Mesothelial cell of epicardium (in vitro differentiated cells): ENCODE measurements at regions not wholly inside any gene's neighbourhood (a gene's known extent, or its start where the extent isn't known, plus 50 kb on each side); places are given as distances from the start of the nearest gene placed in this dataset.
"Not testable (repeated sequence)": the region's sequence is repeated elsewhere in the genome, so short reads cannot be mapped to it uniquely, and the experiment has no call there.

ENCODE experiments used
- DNase-seq, 2 experiments: peaks; one replicate each; pipeline ENCODE4 v3.0.0; 2021; ENCODE audit warnings: low spot score in 2 of 2; ENCODE audit not compliant: unreplicated experiment in 2 of 2
- H3K27ac Mint-ChIP-seq: 2 replicates; pipeline ENCODE4 v1.8.0; 2021; ENCODE audit warnings: mixed read lengths
- H3K27me3 Mint-ChIP-seq: 2 replicates; pipeline ENCODE4 v1.8.0; 2021; ENCODE audit warnings: low read depth, mixed read lengths
- H3K36me3 Mint-ChIP-seq: 2 replicates; pipeline ENCODE4 v1.8.0; 2021; ENCODE audit warnings: mixed read lengths
- H3K4me1 Mint-ChIP-seq: 2 replicates; pipeline ENCODE4 v1.8.0; 2021; ENCODE audit warnings: mixed read lengths
- H3K4me3 Mint-ChIP-seq: 2 replicates; pipeline ENCODE4 v1.8.0; 2021; ENCODE audit warnings: mild to moderate bottlenecking, moderate library complexity, mixed read lengths
- H3K9me3 Mint-ChIP-seq: 2 replicates; pipeline ENCODE4 v1.8.0; 2021; ENCODE audit warnings: mixed read lengths
- CTCF ChIP-seq: fragments of 200-600 bp; sonication (generic); IDR thresholded peaks from one replicate; pipeline ENCODE4 v1.5.0; 2021; ENCODE audit warnings: antibody characterized with exemption; ENCODE audit not compliant: unreplicated experiment

- TF ChIP-seq CTCF, result no peak
- H3K27ac Mint-ChIP-seq, result no peak overlapping the region
These were observed 377.1 kb upstream of the RGS6 start for GRCh38 chr14:71554959-71555612.

GRCh38 chr14:71555654-71556559 is 376.3 kb upstream of the RGS6 start:
- Mint-ChIP-seq H3K9me3 (peaks cover 7% of the 10 kb centered on the region), H3K4me1 (peaks cover 7% of the 10 kb centered on the region), H3K4me3 (no peak overlapping the region), H3K36me3 (no peaks in the 10 kb centered on the region), H3K27ac (no peak overlapping the region), H3K27me3 (no peaks in the 10 kb centered on the region)
- no peak for DNase-seq
- TF ChIP-seq CTCF, result no peak

More at GRCh38 chr14:71554959-71555612, 377.1 kb upstream of the RGS6 start:
- H3K4me3 Mint-ChIP-seq, result no peak overlapping the region
- H3K36me3 Mint-ChIP-seq, result no peaks in the 10 kb centered on the region
- no peak for DNase-seq
- H3K27me3 Mint-ChIP-seq, result no peaks in the 10 kb centered on the region
- H3K4me1 Mint-ChIP-seq, result peaks cover 7% of the 10 kb centered on the region
- peaks cover 7% of the 10 kb centered on the region for H3K9me3 Mint-ChIP-seq

DNA sequence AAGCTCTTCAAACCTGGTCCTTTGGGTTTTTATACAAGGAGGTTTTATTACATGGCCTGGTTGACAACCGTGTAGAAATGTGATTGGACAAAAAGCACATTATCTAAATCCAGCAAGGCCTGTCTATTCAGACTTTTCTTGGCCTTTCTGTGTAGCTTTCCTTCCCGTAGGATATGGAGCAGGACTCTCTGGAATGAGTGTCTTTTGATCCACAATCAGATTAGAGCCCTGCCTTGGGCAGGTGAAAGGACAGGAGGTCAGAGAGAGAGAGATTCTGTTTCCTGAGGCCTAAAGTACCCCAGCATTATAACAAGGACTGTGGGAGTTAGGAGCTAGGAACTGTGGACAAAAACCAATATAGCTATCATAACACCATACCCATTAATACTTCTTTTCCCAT is 375.5 kb upstream of the RGS6 start:
- H3K4me1 Mint-ChIP-seq, result peaks cover 6% of the 10 kb centered on the region
- no peak for DNase-seq
- TF ChIP-seq CTCF, result no peak
- H3K9me3 Mint-ChIP-seq, result peaks cover 7% of the 10 kb centered on the region
- H3K4me3 Mint-ChIP-seq, result no peak overlapping the region
- H3K27ac Mint-ChIP-seq, result no peak overlapping the region
- no peaks in the 10 kb centered on the region for H3K36me3 Mint-ChIP-seq
- no peaks in the 10 kb centered on the region for H3K27me3 Mint-ChIP-seq

DNA sequence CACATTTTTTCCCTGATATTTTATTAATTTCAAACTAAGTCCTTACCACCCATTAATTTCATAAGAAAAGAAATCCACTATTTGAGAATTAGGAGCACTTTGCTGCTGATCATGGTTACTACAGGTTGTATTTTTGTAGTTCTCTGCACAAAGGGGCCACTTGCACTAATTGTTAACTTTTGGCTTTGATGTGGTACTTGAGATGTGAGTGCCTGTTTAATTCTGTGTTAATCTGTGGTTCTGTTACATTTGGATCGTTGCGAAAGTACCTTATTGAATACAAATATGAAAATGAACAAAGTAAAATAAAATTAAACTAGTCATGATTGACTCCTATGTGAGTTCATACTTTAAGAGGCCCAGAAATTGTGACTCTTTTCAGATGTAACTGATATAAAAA is 374.9 kb upstream of the RGS6 start:
- no peak overlapping the region for H3K4me3 Mint-ChIP-seq
- H3K4me1 Mint-ChIP-seq, result peaks cover 6% of the 10 kb centered on the region
- no peaks in the 10 kb centered on the region for H3K27me3 Mint-ChIP-seq
- H3K9me3 Mint-ChIP-seq, result peaks cover 7% of the 10 kb centered on the region
- no peak for TF ChIP-seq CTCF
- no peak for DNase-seq
- H3K36me3 Mint-ChIP-seq, result no peaks in the 10 kb centered on the region
- H3K27ac Mint-ChIP-seq, result no peak overlapping the region

- not testable (repeated sequence) for H3K27me3 Mint-ChIP-seq, H3K9me3 Mint-ChIP-seq, DNase-seq, H3K36me3 Mint-ChIP-seq, H3K27ac Mint-ChIP-seq, H3K4me3 Mint-ChIP-seq, H3K4me1 Mint-ChIP-seq
These were observed 373.3 kb upstream of the RGS6 start for GRCh38 chr14:71558943-71559342.

DNA sequence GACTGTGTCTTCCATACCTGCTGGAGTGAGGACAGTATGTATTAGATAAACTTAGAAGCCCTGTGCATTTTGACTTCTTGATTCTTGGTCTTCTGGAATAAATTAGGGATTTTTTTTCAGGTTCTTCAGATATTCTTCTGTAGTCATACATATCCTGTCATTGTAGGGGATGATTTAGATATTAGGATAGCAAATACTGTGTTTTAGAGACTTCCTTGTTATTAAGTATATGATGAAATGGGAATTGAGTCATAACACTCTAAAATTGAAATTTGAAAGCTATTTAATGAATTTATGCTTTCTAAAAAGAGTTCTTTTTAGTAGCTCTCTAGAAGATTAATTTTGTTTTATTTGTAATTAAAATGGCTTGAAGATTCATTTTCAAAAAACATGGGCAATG is 371.5 kb upstream of the RGS6 start:
- Mint-ChIP-seq H3K9me3 (no peaks in the 10 kb centered on the region), H3K27me3 (no peaks in the 10 kb centered on the region), H3K4me3 (no peak overlapping the region), H3K36me3 (no peaks in the 10 kb centered on the region), H3K27ac (no peak overlapping the region), H3K4me1 (peaks cover 2% of the 10 kb centered on the region)
- DNase-seq, result no peak
- no peak for TF ChIP-seq CTCF
